K562 (cell line): ENCODE measurements at regions not wholly inside any gene's neighbourhood (a gene's known extent, or its start where the extent isn't known, plus 50 kb on each side); places are given as distances from the start of the nearest gene placed in this dataset.
"Not testable (repeated sequence)": the region's sequence is repeated elsewhere in the genome, so short reads cannot be mapped to it uniquely, and the experiment has no call there.

Source experiments
- ATAC-seq: fragments of 200-7000 bp; cut with Tn5 transposase; 3 replicates; pipeline ENCODE4 v1.9.1; 2020; ENCODE audit warnings: moderate library complexity
- BruUV-seq: library from RNA; stranded (reverse); fragments of 400-500 nt; replicated peaks from 2 replicates; lab custom pipeline; 2021; lab: Mats Ljungman, UMichigan
- CTCF ChIA-PET: fragments of 300-600 bp; formaldehyde crosslinking; extraction: SDS; loops from one replicate; lab custom pipeline; 2021; ENCODE audit warnings: low intra/inter-chr PET ratio; lab: Yijun Ruan, JAX
- POLR2A ChIA-PET: fragments of 300-600, 350-650 bp; sonication (Branson Sonifier 250); formaldehyde crosslinking; extraction: SDS; loops from one replicate; lab custom pipeline; 2021; ENCODE audit warnings: antibody characterized with exemption, inconsistent platforms; lab: Yijun Ruan, JAX
- DNase-seq, 4 experiments: peaks; one replicate each; pipeline versions ENCODE4 v3.0.0 to v3.0.0-alpha.2; 2011 to 2018; ENCODE audit warnings: low spot score in 3 of 4, mixed read lengths in 3 of 4; ENCODE audit errors: extremely low read depth in 1 of 4
- FAIRE-seq: peaks from 2 replicates; lab custom pipeline; 2011; peaks lifted over from hg19 to GRCh38; lab: Jason Lieb, UNC
- H2AFZ ChIP-seq: 2 replicates; pipeline ENCODE4 v1.6.0; 2011; ENCODE audit warnings: low read depth, low read length, control low read depth, inconsistent platforms
- H3K27ac ChIP-seq: fragments of 200-600 bp; 3 replicates; pipeline ENCODE4 v1.8.0; 2011; ENCODE audit warnings: low read depth, mild to moderate bottlenecking, control low read depth, inconsistent platforms, low read length, moderate library complexity, mixed read lengths; ENCODE audit errors: extremely low read depth
- H3K27me3 ChIP-seq, 2 experiments: fragments of 300-600 bp in 1 of 2; 2 replicates in 1 of 2; 3 replicates in 1 of 2; pipeline versions ENCODE4 v1.6.0 to v1.8.0; 2011; ENCODE audit warnings: inconsistent platforms in 2 of 2, low read length in 2 of 2, mild to moderate bottlenecking in 1 of 2, mixed read lengths in 1 of 2, moderate library complexity in 1 of 2; ENCODE audit not compliant: control insufficient read depth in 2 of 2, insufficient read depth in 2 of 2
- H3K36me3 ChIP-seq: fragments of 300-600 bp; 3 replicates; pipeline ENCODE4 v1.8.0; 2011; ENCODE audit warnings: mild to moderate bottlenecking, low read length, inconsistent platforms; ENCODE audit not compliant: control insufficient read depth, insufficient read depth
- H3K4me1 ChIP-seq, 2 experiments: fragments of 200-600 bp in 1 of 2; replicated peaks in 1 of 2; 2 replicates in 1 of 2; 3 replicates in 1 of 2; pipeline versions ENCODE4 v1.5.1 to v1.8.0; 2011; ENCODE audit warnings: inconsistent platforms in 2 of 2, low read length in 2 of 2, mild to moderate bottlenecking in 1 of 2, mixed read lengths in 1 of 2, moderate library complexity in 1 of 2; ENCODE audit not compliant: control insufficient read depth in 2 of 2, insufficient read depth in 2 of 2
- H3K4me2 ChIP-seq: 2 replicates; pipeline ENCODE4 v1.6.1; 2011; ENCODE audit warnings: low read length, control low read depth, inconsistent platforms, mixed read lengths; ENCODE audit not compliant: insufficient read depth
- H3K4me3 ChIP-seq: fragments of 200-600 bp; sonication (generic), shearing (Covaris generic); 2 replicates; pipeline ENCODE4 v1.5.1; 2016; ENCODE audit warnings: control low read depth, inconsistent platforms
- H3K79me2 ChIP-seq: fragments of 200-600 bp; 3 replicates; pipeline ENCODE4 v1.8.0; 2011; ENCODE audit warnings: low read length, inconsistent platforms; ENCODE audit not compliant: control insufficient read depth, insufficient read depth
- H3K9ac ChIP-seq, 2 experiments: 2 replicates each; pipeline versions ENCODE4 v1.6.0 to v1.6.1; 2011; ENCODE audit warnings: low read depth in 2 of 2, low read length in 2 of 2, control low read depth in 1 of 2, inconsistent platforms in 1 of 2, mild to moderate bottlenecking in 1 of 2, mixed read lengths in 1 of 2; ENCODE audit not compliant: insufficient read depth in 1 of 2
- H3K9me1 ChIP-seq: one replicate; pipeline ENCODE4 v1.6.0; 2011; ENCODE audit warnings: inconsistent platforms, mild to moderate bottlenecking, low read length, moderate library complexity; ENCODE audit not compliant: control insufficient read depth, insufficient read depth
- H3K9me3 ChIP-seq: replicated peaks from 2 replicates; pipeline ENCODE4 v1.5.1; 2011; ENCODE audit warnings: low read depth, low read length, inconsistent platforms; ENCODE audit not compliant: control insufficient read depth, insufficient read depth
- H4K20me1 ChIP-seq: replicated peaks from 2 replicates; pipeline ENCODE4 v1.6.1; 2011; ENCODE audit warnings: low read length, inconsistent platforms, mixed read lengths; ENCODE audit not compliant: control insufficient read depth, insufficient read depth
- CHD1 ChIP-seq: fragments of 200-600 bp; sonication (generic); IDR thresholded peaks from one replicate; pipeline ENCODE4 v1.6.1; 2012; ENCODE audit warnings: mild to moderate bottlenecking, moderate library complexity, low read length, inconsistent platforms
- NFIX ChIP-seq: fragments of 250-450 bp; sonication (Bioruptor Pico); IDR thresholded peaks from 2 replicates; pipeline ENCODE4 v1.4.0; 2020; ENCODE audit warnings: low read depth, mild to moderate bottlenecking, moderate library complexity
- ZNF146 ChIP-seq: IDR thresholded peaks from one replicate; pipeline ENCODE4 v1.6.1; 2018; ENCODE audit warnings: missing compliant biosample characterization; ENCODE audit not compliant: unreplicated experiment
- WGBS: fragments of 100-300 bp; shearing (Covaris generic); methylation state at CpG from one replicate; pipeline ENCODE4 v1.1.6; 2016; ENCODE audit warnings: low coverage, mixed read lengths; ENCODE audit not compliant: insufficient coverage; ENCODE audit errors: missing lambda C conversion rate; 5-methylcytosine and 5-hydroxymethylcytosine counted together
- in situ Hi-C: fragments of 300-500 bp; cut with MboI; formaldehyde crosslinking; loops from 4 replicates; pipeline ENCODE4 v1.15.0; 2018; ENCODE audit warnings: inconsistent platforms, mixed read lengths
- intact Hi-C: fragments of 100-400 bp; cut with micrococcal nuclease; formaldehyde crosslinking; loops from 2 replicates; pipeline ENCODE4 v1.14.2; 2022

DNA sequence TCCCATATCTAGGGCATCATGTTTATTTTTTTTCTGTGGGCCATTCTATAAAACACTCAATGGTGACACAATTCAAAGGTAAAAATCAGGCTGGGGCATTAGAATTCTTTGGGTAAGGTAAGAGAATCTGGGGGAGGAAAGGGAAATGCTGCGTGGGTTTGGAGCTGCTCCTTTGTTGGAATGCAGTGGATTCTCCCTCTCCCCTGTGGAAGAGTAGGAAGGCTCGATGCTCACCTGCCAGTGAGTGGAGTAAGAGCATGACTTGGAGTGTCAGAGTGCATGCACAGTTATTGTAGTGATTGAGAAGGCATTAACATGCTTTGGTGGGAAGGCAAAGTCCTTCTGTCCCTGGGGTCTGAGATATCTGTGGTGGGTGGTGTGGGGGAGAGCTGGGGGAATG is 280.0 kb downstream of the PDCD6IP start:
- Histone ChIP-seq H3K4me3 (no peak overlapping the region), H3K36me3 (no peaks in the 10 kb centered on the region), H3K9ac (no peak overlapping the region), H2AFZ (no peak overlapping the region), H3K4me1 (no peaks in the 10 kb centered on the region), H3K79me2 (no peaks in the 10 kb centered on the region), H3K9me3 (no peaks in the 10 kb centered on the region), H3K9me1 (no peaks in the 10 kb centered on the region), H3K27ac (no peak overlapping the region), H4K20me1 (peaks cover 4% of the 10 kb centered on the region; the same call in 1 of the 2 replicates), H3K4me2 (no peak overlapping the region), H3K27me3 (no peaks in the 10 kb centered on the region; a peak in 1 of 5 replicates)
- no peak for FAIRE-seq
- ChIA-PET CTCF (no interaction called here), POLR2A (interaction anchor here (0.6 kb wide), 2 partner anchors 34 to 100 kb away, joined by 3 to 5 read pairs; no protein-coding TSS in a partner anchor)
- in situ Hi-C loops (no loop called here), intact Hi-C loops (no loop called here)
- TF ChIP-seq CHD1, result no peak
- no peak for TF ChIP-seq NFIX (CRISPR knock-in tag)
- WGBS, result 3% methylated on average over 2 of the region's 2 CpGs
- DNase-seq, result no peak
- ATAC-seq, result no peak
- BruUV-seq, result no TSS peak

DNA sequence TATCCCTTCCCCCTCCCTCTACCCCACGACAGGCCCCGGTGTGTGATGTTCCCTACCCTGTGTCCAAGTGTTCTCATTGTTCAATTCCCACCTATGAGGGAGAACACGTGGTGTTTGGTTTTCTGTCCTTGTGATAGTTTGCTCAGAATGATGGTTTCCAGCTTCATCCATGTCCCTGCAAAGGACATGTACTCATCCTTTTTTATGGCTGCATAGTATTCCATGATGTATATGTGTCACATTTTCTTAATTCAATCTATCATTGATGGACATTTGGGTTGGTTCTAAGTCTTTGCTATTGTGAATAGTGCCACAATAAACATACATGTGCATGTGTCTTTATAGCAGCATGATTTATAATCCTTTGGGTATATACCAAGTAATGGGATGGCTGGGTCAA is 281.4 kb downstream of the PDCD6IP start:
- BruUV-seq, in situ Hi-C loops, ATAC-seq, H3K4me3 ChIP-seq, H3K27ac ChIP-seq, H3K9ac ChIP-seq, H3K9me1 ChIP-seq, intact Hi-C loops, H2AFZ ChIP-seq, FAIRE-seq, H3K36me3 ChIP-seq, DNase-seq, H3K9me3 ChIP-seq, H4K20me1 ChIP-seq, CTCF ChIA-PET, POLR2A ChIA-PET, H3K27me3 ChIP-seq, H3K79me2 ChIP-seq, H3K4me1 ChIP-seq, H3K4me2 ChIP-seq: not testable (repeated sequence)
- peak; percentile 74 for TF ChIP-seq ZNF146 (CRISPR knock-in tag)
- 14% methylated on average over 3 of the region's 3 CpGs for WGBS

DNA sequence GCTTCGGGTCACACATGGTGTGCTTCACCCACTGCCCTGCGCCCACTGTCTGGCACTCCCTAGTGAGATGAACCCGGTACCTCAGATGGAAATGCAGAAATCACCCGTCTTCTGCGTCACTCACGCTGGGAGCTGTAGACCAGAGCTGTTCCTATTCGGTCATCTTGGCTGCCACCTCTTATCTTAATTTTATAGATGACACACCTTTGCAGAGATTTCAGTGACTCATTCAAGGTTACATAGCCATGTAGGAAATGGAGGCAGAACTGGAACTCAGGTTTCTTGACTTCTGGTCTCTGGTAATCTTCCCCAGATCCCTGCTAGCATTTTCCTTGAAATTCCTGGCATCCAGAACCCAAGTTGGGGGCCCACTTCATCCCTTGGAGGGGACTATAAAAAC is 291.9 kb downstream of the PDCD6IP start:
- H3K79me2 ChIP-seq, ATAC-seq, H3K9me3 ChIP-seq, POLR2A ChIA-PET, H3K4me3 ChIP-seq, H2AFZ ChIP-seq, H4K20me1 ChIP-seq, H3K27me3 ChIP-seq, H3K4me1 ChIP-seq, H3K9me1 ChIP-seq, DNase-seq, H3K9ac ChIP-seq, intact Hi-C loops, H3K36me3 ChIP-seq, H3K4me2 ChIP-seq, in situ Hi-C loops, FAIRE-seq, H3K27ac ChIP-seq, BruUV-seq: not testable (repeated sequence)
- WGBS, result 6% methylated on average over 4 of the region's 7 CpGs
- CTCF ChIA-PET, result interaction anchor here (0.7 kb wide), 1 partner anchor 1133 kb away, joined by 3 read pairs; no protein-coding TSS in a partner anchor
